ENCODE measurements at regions not wholly inside any gene's neighbourhood (a gene's known extent, or its start where the extent isn't known, plus 50 kb on each side); places are given as distances from the start of the nearest gene placed in this dataset.

- H3K27ac ChIP-seq, result no peak overlapping the region
- DNase-seq (ENCODE audit: low read depth, low spot score), result no peak
These were observed 283.8 kb upstream of the SHH start for GRCh38 chr7:156095908-156096539.

GRCh38 chr7:156094350-156095146 is 282.3 kb upstream of the SHH start:
- DNase-seq (ENCODE audit: low read depth, low spot score), result no peak
- H3K27ac ChIP-seq, result no peak overlapping the region

- H3K27ac ChIP-seq, result no peak overlapping the region
- no peak for DNase-seq (ENCODE audit: low read depth, low spot score)
These were observed 280.0 kb upstream of the SHH start for GRCh38 chr7:156092307-156092706.

GRCh38 chr7:156091519-156092080 is 279.3 kb upstream of the SHH start:
- H3K27ac ChIP-seq, result no peak overlapping the region
- no peak for DNase-seq (ENCODE audit: low read depth, low spot score)

GRCh38 chr7:156090988-156091387 is 278.7 kb upstream of the SHH start:
- no peak for DNase-seq (ENCODE audit: low read depth, low spot score)
- no peak overlapping the region for H3K27ac ChIP-seq

- no peak for DNase-seq (ENCODE audit: low read depth, low spot score)
These were observed 277.0 kb upstream of the SHH start for GRCh38 chr7:156089222-156089621.

GRCh38 chr7:156088115-156088514 is 275.9 kb upstream of the SHH start:
- no peak overlapping the region for H3K27ac ChIP-seq

More at GRCh38 chr7:156089222-156089621, 277.0 kb upstream of the SHH start:
- no peak overlapping the region for H3K27ac ChIP-seq

GRCh38 chr7:156082048-156083040 is 270.1 kb upstream of the SHH start:
- DNase-seq (ENCODE audit: low read depth, low spot score), result no peak
- H3K27ac ChIP-seq, result no peak overlapping the region

More at GRCh38 chr7:156088115-156088514, 275.9 kb upstream of the SHH start:
- no peak for DNase-seq (ENCODE audit: low read depth, low spot score)

GRCh38 chr7:156080596-156080995 is 268.3 kb upstream of the SHH start:
- DNase-seq (ENCODE audit: low read depth, low spot score), result no peak
- no peak overlapping the region for H3K27ac ChIP-seq

GRCh38 chr7:156080046-156080445 is 267.8 kb upstream of the SHH start:
- no peak for DNase-seq (ENCODE audit: low read depth, low spot score)
- H3K27ac ChIP-seq, result no peak overlapping the region

GRCh38 chr7:156079156-156079555 is 266.9 kb upstream of the SHH start:
- DNase-seq (ENCODE audit: low read depth, low spot score), result no peak
- H3K27ac ChIP-seq, result no peak overlapping the region

GRCh38 chr7:156074982-156075615 is 262.8 kb upstream of the SHH start:
- DNase-seq (ENCODE audit: low read depth, low spot score), result no peak
- no peak overlapping the region for H3K27ac ChIP-seq

GRCh38 chr7:156074084-156074483 is 261.8 kb upstream of the SHH start:
- no peak for DNase-seq (ENCODE audit: low read depth, low spot score)
- H3K27ac ChIP-seq, result no peak overlapping the region

- no peak for DNase-seq (ENCODE audit: low read depth, low spot score)
- H3K27ac ChIP-seq, result no peak overlapping the region
These were observed 261.2 kb upstream of the SHH start for GRCh38 chr7:156073366-156074052.

- H3K27ac ChIP-seq, result no peak overlapping the region
- DNase-seq (ENCODE audit: low read depth, low spot score), result no peak
These were observed 259.3 kb upstream of the SHH start for GRCh38 chr7:156071612-156072011.

- DNase-seq (ENCODE audit: low read depth, low spot score), result no peak
- no peak overlapping the region for H3K27ac ChIP-seq
These were observed 257.6 kb upstream of the SHH start for GRCh38 chr7:156069891-156070290.

GRCh38 chr7:156067156-156067555 is 254.9 kb upstream of the SHH start:
- no peak overlapping the region for H3K27ac ChIP-seq
- DNase-seq (ENCODE audit: low read depth, low spot score), result no peak

- H3K27ac ChIP-seq, result no peak overlapping the region
These were observed 253.1 kb upstream of the SHH start for GRCh38 chr7:156065400-156065799.

GRCh38 chr7:156064971-156065386 is 252.7 kb upstream of the SHH start:
- peak; percentile 59 for DNase-seq (ENCODE audit: low read depth, low spot score)
- peak overlapping the region; percentile 12 for H3K27ac ChIP-seq

More at GRCh38 chr7:156065400-156065799, 253.1 kb upstream of the SHH start:
- DNase-seq (ENCODE audit: low read depth, low spot score), result no peak
